Heart left ventricle (tissue), 16 donors: ENCODE measurements at regions not wholly inside any gene's neighbourhood (a gene's known extent, or its start where the extent isn't known, plus 50 kb on each side); places are given as distances from the start of the nearest gene placed in this dataset.
"Not testable (repeated sequence)": the region's sequence is repeated elsewhere in the genome, so short reads cannot be mapped to it uniquely, and the experiment has no call there.

Experiments
- ATAC-seq, 4 donors: fragments of 200-7000 bp; cut with Tn5 transposase; one replicate each; pipeline ENCODE4 v1.9.1; 2020 to 2022; ENCODE audit warnings: moderate library complexity in 4 of 4, mild to moderate bottlenecking in 3 of 4, moderate number of reproducible peaks in 1 of 4
- DNase-seq, 5 donors: peaks; one replicate each; pipeline ENCODE4 v3.0.0-alpha.2; 2020
- H3K27ac ChIP-seq, 12 donors: fragments of 200-600 bp; sonication (generic) in 4 of 12; one replicate each; pipeline versions ENCODE4 v1.5.0 to v1.8.0; 2016 to 2022; ENCODE audit warnings: mild to moderate bottlenecking in 2 of 12
- H3K27me3 ChIP-seq, 9 donors: fragments of 200-600 bp; sonication (generic) in 2 of 9; one replicate each; pipeline versions ENCODE4 v1.5.1 to v1.8.0; 2016 to 2022; ENCODE audit warnings: mild to moderate bottlenecking in 3 of 9
- H3K36me3 ChIP-seq, 9 donors: fragments of 200-600 bp; sonication (generic) in 2 of 9; one replicate each; pipeline versions ENCODE4 v1.5.0 to v1.8.0; 2018 to 2022; ENCODE audit warnings: mild to moderate bottlenecking in 2 of 9
- H3K4me1 ChIP-seq, 12 donors: fragments of 200-600 bp; sonication (generic) in 4 of 12; one replicate each; pipeline versions ENCODE4 v1.5.0 to v1.8.0; 2016 to 2022; ENCODE audit warnings: mild to moderate bottlenecking in 3 of 12
- H3K4me3 ChIP-seq, 12 donors: fragments of 200-600 bp; sonication (generic) in 4 of 12; one replicate each; pipeline versions ENCODE4 v1.5.0 to v1.8.0; 2017 to 2022; ENCODE audit warnings: mild to moderate bottlenecking in 9 of 12, moderate library complexity in 4 of 12
- H3K9me3 ChIP-seq, 12 donors: fragments of 200-600 bp; sonication (generic) in 4 of 12; one replicate each; pipeline versions ENCODE4 v1.5.0 to v1.8.0; 2016 to 2022; ENCODE audit warnings: mild to moderate bottlenecking in 1 of 12
- CTCF ChIP-seq, 12 donors: fragments of 200-600 bp; sonication (generic) in 4 of 12; IDR thresholded peaks; one replicate each; pipeline versions ENCODE4 v1.5.0 to v1.8.0; 2018 to 2022; ENCODE audit warnings: antibody characterized with exemption in 12 of 12, mild to moderate bottlenecking in 5 of 12
- POLR2A ChIP-seq, 2 donors: fragments of 450-650 bp; IDR thresholded peaks; one replicate each; pipeline ENCODE4 v1.6.1; 2017; ENCODE audit warnings: antibody characterized with exemption in 2 of 2, mild to moderate bottlenecking in 2 of 2, moderate library complexity in 2 of 2
- WGBS, 4 donors: extraction: QIAGEN DNeasy Blood & Tissue Kit in 2 of 4; methylation state at CpG; one replicate each; pipeline versions ENCODE4 v1.1.5 to v1.1.7; 2013 to 2018; 5-methylcytosine and 5-hydroxymethylcytosine counted together
- intact Hi-C, 10 donors: fragments of 100-400 bp; cut with DNase I; formaldehyde crosslinking; loops; one replicate each; pipeline versions ENCODE4 v1.11.1 to v1.14.2; 2022
- donor health status: ischemic (EF 13 %, LVEDD 7.1; RV severe dilation, severe dysfunction).
- donor health status: healthy with polysubstance abuse.
- donor health status: DM: no; HTN: yes; CAD: no.
- donor health status: DM: no; HTN: no; CAD: no.
- donor health status: ischemic (EF 25% LVEDD 6.9; RV normal size, moderate dysfunction).
- donor health status: ischemic (EF 25% LVEDD 5.7; RV mildly dilated, moderate dysfunction).
- donor health status: healthy.
- donor health status: DM: yes; HTN: yes; CAD: no.
- donor health status: ischemic (EF 35%, LVEDD 5.7; RV mildly dilated, moderate dysfunction).
- donor health status: nonischemic (EF 11% LVEDD 7.7; RV severe dilation, severe dysfunction).
- donor health status: DM: yes; HTN: yes; CAD: no.
- donor health status: PGD.
- donor health status: ischemic (EF 29% LVEDD 5.4; RV normal size, mild dysfunction).
- donor health status: nonischemic (EF 23%, LVEDD 6.1; RV moderate dilation, normal function).

- intact Hi-C loops, H3K36me3 ChIP-seq, H3K4me1 ChIP-seq, H3K27ac ChIP-seq, H3K4me3 ChIP-seq, H3K9me3 ChIP-seq, DNase-seq, H3K27me3 ChIP-seq: not testable (repeated sequence)
- ATAC-seq: peak in 1 of 4 donors; percentile 31
- WGBS, 4 donors: 55 to 66% (median 58%) methylated on average over 6 of the region's 6 CpGs
These were observed 825.6 kb upstream of the TPTE start for GRCh38 chr21:9695759-9696158.

- H3K27me3 ChIP-seq, H3K27ac ChIP-seq, intact Hi-C loops, H3K4me3 ChIP-seq, H3K4me1 ChIP-seq, H3K36me3 ChIP-seq, H3K9me3 ChIP-seq, ATAC-seq: not testable (repeated sequence)
- 72 to 97% (median 81%) methylated on average over 3 of the region's 8 CpGs; no CpG with 5 or more reads in 1 of the 4 donors for WGBS, 4 donors
- peak in 1 of 5 donors; percentile 47 for DNase-seq
These were observed 823.6 kb upstream of the TPTE start for GRCh38 chr21:9697751-9698150.

- H3K36me3 ChIP-seq, H3K27me3 ChIP-seq, H3K4me3 ChIP-seq, ATAC-seq, H3K9me3 ChIP-seq, H3K4me1 ChIP-seq, H3K27ac ChIP-seq, DNase-seq, intact Hi-C loops: not testable (repeated sequence)
- 75 to 80% (median 77%) methylated on average over 35 to 44 of the region's 44 CpGs for WGBS, 4 donors
These were observed 816.4 kb upstream of the TPTE start for GRCh38 chr21:9705016-9705415.

GRCh38 chr21:9705455-9705854, 815.9 kb upstream of the TPTE start:
- 69 to 83% (median 78%) methylated on average over 28 to 57 of the region's 63 CpGs for WGBS, 4 donors
- H3K27me3 ChIP-seq, DNase-seq, intact Hi-C loops, H3K4me3 ChIP-seq, H3K27ac ChIP-seq, ATAC-seq, H3K9me3 ChIP-seq, H3K4me1 ChIP-seq, H3K36me3 ChIP-seq: not testable (repeated sequence)

- H3K9me3 ChIP-seq: peaks cover 0 to 56% (median 0%) of the 10 kb centered on the region in 12 donors
- H3K27me3 ChIP-seq, ATAC-seq, H3K4me3 ChIP-seq, DNase-seq, H3K27ac ChIP-seq, H3K4me1 ChIP-seq, intact Hi-C loops, H3K36me3 ChIP-seq: not testable (repeated sequence)
- WGBS, 4 donors: 47 to 54% (median 49%) methylated on average over 6 of the region's 6 CpGs
These were observed 796.8 kb upstream of the TPTE start for GRCh38 chr21:9724542-9724941.

GRCh38 chr21:9727187-9727586, 794.2 kb upstream of the TPTE start:
- intact Hi-C loops, DNase-seq: not testable (repeated sequence)

GRCh38 chr21:9728219-9728992, 793.0 kb upstream of the TPTE start:
- intact Hi-C loops, H3K27ac ChIP-seq, DNase-seq, H3K4me1 ChIP-seq, H3K4me3 ChIP-seq, H3K27me3 ChIP-seq, H3K36me3 ChIP-seq: not testable (repeated sequence)
- 40 to 48% (median 47%) methylated on average over 5 of the region's 5 CpGs for WGBS, 4 donors
- peaks cover 0 to 51% (median 0%) of the 10 kb centered on the region in 12 donors for H3K9me3 ChIP-seq
- ATAC-seq: peak in 2 of 4 donors; percentile 21 to 31

More at GRCh38 chr21:9727187-9727586, 794.2 kb upstream of the TPTE start:
- 23 to 32% (median 26%) methylated on average over 3 of the region's 3 CpGs for WGBS, 4 donors
- not testable (repeated sequence) for H3K27ac ChIP-seq, H3K4me3 ChIP-seq, ATAC-seq, H3K36me3 ChIP-seq, H3K4me1 ChIP-seq, H3K27me3 ChIP-seq
- H3K9me3 ChIP-seq: peaks cover 0 to 58% (median 0%) of the 10 kb centered on the region in 12 donors

GRCh38 chr21:9730866-9731265, 790.5 kb upstream of the TPTE start:
- TF ChIP-seq CTCF (IDR thresholded peaks at IDR 0.05): no peak
- no peak for TF ChIP-seq POLR2A (IDR thresholded peaks at IDR 0.05)
- Histone ChIP-seq H3K4me1 (no peaks in the 10 kb centered on the region), H3K9me3 (peaks cover 0 to 59% (median 3%) of the 10 kb centered on the region in 12 donors), H3K36me3 (no peaks in the 10 kb centered on the region), H3K27ac (no peak overlapping the region), H3K27me3 (no peaks in the 10 kb centered on the region), H3K4me3 (no peak overlapping the region)
- ATAC-seq (no peak), DNase-seq (no peak)
- WGBS, 4 donors: 62 to 67% (median 65%) methylated on average over 3 of the region's 3 CpGs
- intact Hi-C loops: no loop called here

- 59 to 64% (median 62%) methylated on average over 5 of the region's 5 CpGs for WGBS, 4 donors
- H3K4me1 ChIP-seq, H3K27me3 ChIP-seq, DNase-seq, H3K36me3 ChIP-seq, H3K4me3 ChIP-seq, H3K27ac ChIP-seq, ATAC-seq, intact Hi-C loops: not testable (repeated sequence)
- peaks cover 0 to 58% (median 4%) of the 10 kb centered on the region in 12 donors for H3K9me3 ChIP-seq
These were observed 790.1 kb upstream of the TPTE start for GRCh38 chr21:9731317-9731716.

GRCh38 chr21:9732605-9733004, 788.8 kb upstream of the TPTE start:
- H3K9me3 ChIP-seq: peaks cover 0 to 57% (median 6%) of the 10 kb centered on the region in 12 donors
- H3K4me1 ChIP-seq: not testable (repeated sequence)

More at GRCh38 chr21:9732605-9733004, 788.8 kb upstream of the TPTE start:
- DNase-seq, H3K27me3 ChIP-seq, H3K36me3 ChIP-seq, H3K27ac ChIP-seq, H3K4me3 ChIP-seq, intact Hi-C loops: not testable (repeated sequence)
- peak in 1 of 4 donors; percentile 17 for ATAC-seq
- 43 to 57% (median 53%) methylated on average over 3 of the region's 3 CpGs for WGBS, 4 donors
